ENCODE measurements at regions not wholly inside any gene's neighbourhood (a gene's known extent, or its start where the extent isn't known, plus 50 kb on each side); places are given as distances from the start of the nearest gene placed in this dataset.

DNA sequence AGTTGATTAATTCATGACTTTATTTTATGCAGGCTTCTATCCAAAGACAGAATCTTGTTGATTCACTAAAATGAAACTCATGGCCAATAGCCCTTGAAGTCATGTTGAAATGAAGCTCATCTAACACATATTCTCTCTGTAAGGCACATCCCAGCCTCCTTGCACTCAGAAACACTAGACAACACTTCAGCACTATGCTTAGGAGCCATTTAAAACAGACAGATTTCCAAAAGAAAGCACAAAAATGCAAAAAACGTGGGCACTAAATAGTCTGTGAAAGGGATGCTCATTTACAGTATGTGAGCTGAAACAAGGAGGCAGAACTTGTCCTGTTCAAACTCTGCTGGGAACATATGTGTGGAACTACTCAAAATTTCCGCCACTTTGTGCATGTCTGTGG is 124.4 kb downstream of the MYCN start:
- Mint-ChIP-seq H3K9me3 (peaks cover 9 to 41% (median 13%) of the 10 kb centered on the region in 11 donors), H3K36me3 (peaks cover 0 to 11% (median 3%) of the 10 kb centered on the region in 5 donors), H3K4me3 (no peak overlapping the region), H3K27me3 (peaks cover 0 to 5% (median 0%) of the 10 kb centered on the region in 5 donors), H3K4me1 (no peaks in the 10 kb centered on the region), H3K27ac (no peak overlapping the region)
- Histone ChIP-seq H3K4me1 (ENCODE audit: control insufficient read depth in 2 of 2, insufficient read depth in 2 of 2, low read length in 2 of 2) (no peaks in the 10 kb centered on the region), H3K27ac (ENCODE audit: low read depth, low read length) (no peak overlapping the region), H3K27me3 (ENCODE audit: control insufficient read depth in 2 of 2, insufficient read depth in 2 of 2, low read length in 2 of 2) (no peaks in the 10 kb centered on the region), H3K4me3 (ENCODE audit: low read length) (no peak overlapping the region), H3K36me3 (ENCODE audit: control insufficient read depth in 2 of 3, insufficient read depth in 3 of 3, low read length in 3 of 3) (no peaks in the 10 kb centered on the region), H3K9me3 (ENCODE audit: control insufficient read depth in 2 of 3, low read length in 3 of 3) (peaks cover 0 to 16% (median 0%) of the 10 kb centered on the region in 3 experiments)
- ChIA-PET POLR2A (no interaction called here), CTCF (no interaction called here)
- ATAC-seq (no peak), DNase-seq (no peak)
- intact Hi-C loops (cut with micrococcal nuclease): no loop called here

DNA sequence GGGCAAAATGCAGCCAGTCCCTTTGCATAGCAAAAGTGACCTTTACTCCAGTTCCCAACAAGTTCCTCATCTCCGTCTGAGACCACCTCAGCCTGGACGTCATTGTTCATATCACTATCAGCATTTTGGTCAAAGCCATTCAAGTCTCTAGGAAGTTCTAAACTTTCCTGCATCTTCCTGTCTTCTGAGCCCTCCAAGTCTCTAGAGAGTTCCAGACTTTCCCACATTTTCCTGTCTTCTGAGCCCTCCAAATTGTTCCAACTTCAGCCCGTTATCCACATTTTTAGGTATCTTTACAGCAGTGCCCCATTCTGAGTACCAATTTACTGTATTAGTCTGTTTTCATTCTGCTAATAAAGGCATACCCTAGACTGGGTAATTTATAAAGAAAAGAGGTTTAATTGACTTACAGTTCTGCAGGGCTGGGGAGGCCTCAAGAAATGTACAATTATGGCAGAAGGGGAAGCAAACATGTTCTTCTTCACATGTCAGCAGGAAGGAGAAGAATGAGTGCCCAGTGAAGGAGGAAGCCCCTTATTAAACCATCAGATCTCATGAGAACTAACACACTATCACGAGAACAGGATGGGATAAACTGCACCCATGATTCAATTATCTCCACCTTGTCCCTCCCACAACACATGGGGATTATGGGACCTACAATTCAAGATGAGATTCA is 123.7 kb downstream of the MYCN start:
- Mint-ChIP-seq H3K4me3 (no peak overlapping the region), H3K27ac (no peak overlapping the region), H3K9me3 (peaks cover 9 to 41% (median 13%) of the 10 kb centered on the region in 11 donors), H3K4me1 (no peaks in the 10 kb centered on the region), H3K27me3 (peaks cover 0 to 9% (median 0%) of the 10 kb centered on the region in 5 donors), H3K36me3 (peaks cover 0 to 11% (median 3%) of the 10 kb centered on the region in 5 donors)
- Histone ChIP-seq H3K9me3 (ENCODE audit: control insufficient read depth in 2 of 3, low read length in 3 of 3) (peaks cover 0 to 16% (median 0%) of the 10 kb centered on the region in 3 experiments), H3K36me3 (ENCODE audit: control insufficient read depth in 2 of 3, insufficient read depth in 3 of 3, low read length in 3 of 3) (no peaks in the 10 kb centered on the region), H3K27ac (ENCODE audit: low read depth, low read length) (no peak overlapping the region), H3K27me3 (ENCODE audit: control insufficient read depth in 2 of 2, insufficient read depth in 2 of 2, low read length in 2 of 2) (no peaks in the 10 kb centered on the region), H3K4me3 (ENCODE audit: low read length) (no peak overlapping the region), H3K4me1 (ENCODE audit: control insufficient read depth in 2 of 2, insufficient read depth in 2 of 2, low read length in 2 of 2) (no peaks in the 10 kb centered on the region)
- intact Hi-C loops (cut with micrococcal nuclease): no loop called here
- DNase-seq: no peak
- ChIA-PET POLR2A (no interaction called here), CTCF (no interaction called here)
- no peak for ATAC-seq

DNA sequence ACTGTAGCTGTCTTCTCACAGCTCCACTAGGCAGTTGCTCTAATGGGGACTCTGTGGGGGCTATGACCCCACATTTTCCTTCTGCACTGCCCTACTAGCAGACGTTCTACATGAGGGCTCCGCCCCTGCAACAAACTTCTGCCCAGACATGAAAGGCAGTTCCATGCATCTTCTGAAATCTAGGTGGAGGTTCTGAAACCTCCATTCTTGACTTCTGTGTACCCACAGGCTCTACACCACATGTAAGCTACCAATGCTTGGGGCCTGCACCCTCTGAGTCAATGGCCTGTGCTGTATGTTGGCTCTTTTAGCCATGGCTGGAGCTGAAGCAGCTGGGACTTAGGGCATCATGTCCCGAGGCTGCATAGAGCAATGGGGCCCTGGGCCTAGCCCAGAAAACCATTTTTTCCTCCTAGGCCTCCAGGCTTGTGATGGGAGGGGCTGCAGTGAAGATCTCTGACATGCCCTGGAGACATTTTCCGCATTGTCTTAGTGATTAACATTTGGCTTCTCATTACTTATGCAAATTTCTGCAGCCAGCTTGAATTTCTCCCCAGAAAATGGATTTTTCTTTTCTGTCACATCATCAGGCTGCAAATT is 123.0 kb downstream of the MYCN start:
- no peak for DNase-seq
- peaks cover 9 to 41% (median 13%) of the 10 kb centered on the region in 11 donors for H3K9me3 Mint-ChIP-seq
- peaks cover 0 to 10% (median 0%) of the 10 kb centered on the region in 5 donors for H3K27me3 Mint-ChIP-seq

DNA sequence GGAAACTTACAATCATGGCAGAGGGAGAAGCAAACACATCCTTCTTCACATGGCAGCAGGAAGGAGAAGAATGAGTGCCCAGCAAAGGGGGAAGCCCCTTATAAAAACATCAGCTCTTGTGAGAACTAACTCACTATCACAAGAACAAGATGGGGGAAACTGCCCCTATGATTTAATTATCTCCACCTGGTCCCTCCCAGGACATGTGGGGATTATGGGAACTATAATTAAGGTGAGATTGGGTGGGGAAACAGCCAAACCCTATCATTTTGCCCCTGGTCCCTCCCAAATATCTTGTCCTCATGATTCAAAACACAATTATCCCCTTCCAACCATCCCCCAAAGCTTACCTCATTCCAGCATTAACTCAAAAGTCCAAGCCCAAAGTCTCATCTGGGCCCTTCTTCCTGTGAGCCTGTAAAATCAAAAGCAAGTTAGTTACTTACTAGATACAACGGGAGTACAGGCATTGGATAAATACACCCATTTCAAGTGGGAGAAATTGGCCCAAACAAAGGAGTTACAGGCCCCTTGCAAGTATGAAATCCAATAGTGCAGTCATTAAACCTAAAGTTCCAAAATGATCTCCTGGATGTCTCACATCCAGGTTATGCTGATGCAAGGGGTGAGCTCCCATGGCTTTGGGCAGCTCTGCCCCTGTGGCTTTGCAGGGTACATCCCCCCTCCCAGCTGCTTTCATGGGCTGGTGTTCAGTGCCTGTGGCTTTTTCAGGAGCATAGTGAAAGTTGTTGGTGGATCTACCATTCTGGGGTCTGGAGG is 122.3 kb downstream of the MYCN start:
- no peak for DNase-seq
- no peaks in the 10 kb centered on the region for H3K36me3 ChIP-seq (ENCODE audit: control insufficient read depth in 2 of 3, insufficient read depth in 3 of 3, low read length in 3 of 3)
- POLR2A ChIA-PET: no interaction called here
- CTCF ChIA-PET: no interaction called here
- no peak overlapping the region for H3K4me3 Mint-ChIP-seq
- ATAC-seq: no peak
- peaks cover 0 to 10% (median 0%) of the 10 kb centered on the region in 5 donors for H3K27me3 Mint-ChIP-seq
- H3K4me3 ChIP-seq (ENCODE audit: low read length): no peak overlapping the region
- peaks cover 0 to 16% (median 0%) of the 10 kb centered on the region in 3 experiments for H3K9me3 ChIP-seq (ENCODE audit: control insufficient read depth in 2 of 3, low read length in 3 of 3)
- no peaks in the 10 kb centered on the region for H3K4me1 ChIP-seq (ENCODE audit: control insufficient read depth in 2 of 2, insufficient read depth in 2 of 2, low read length in 2 of 2)
- peaks cover 9 to 41% (median 13%) of the 10 kb centered on the region in 11 donors for H3K9me3 Mint-ChIP-seq
- intact Hi-C loops (cut with micrococcal nuclease): no loop called here
- H3K27me3 ChIP-seq (ENCODE audit: control insufficient read depth in 2 of 2, insufficient read depth in 2 of 2, low read length in 2 of 2): no peaks in the 10 kb centered on the region
- H3K4me1 Mint-ChIP-seq: no peaks in the 10 kb centered on the region
- H3K36me3 Mint-ChIP-seq: peaks cover 0 to 11% (median 3%) of the 10 kb centered on the region in 5 donors
- no peak overlapping the region for H3K27ac ChIP-seq (ENCODE audit: low read depth, low read length)
- no peak overlapping the region for H3K27ac Mint-ChIP-seq

More for the DNA sequence above, 123.0 kb downstream of the MYCN start:
- CTCF ChIA-PET: no interaction called here
- H3K4me3 ChIP-seq (ENCODE audit: low read length): no peak overlapping the region
- H3K27ac ChIP-seq (ENCODE audit: low read depth, low read length): no peak overlapping the region
- intact Hi-C loops (cut with micrococcal nuclease): no loop called here
- Mint-ChIP-seq H3K4me1 (no peaks in the 10 kb centered on the region), H3K4me3 (no peak overlapping the region), H3K36me3 (peaks cover 0 to 11% (median 3%) of the 10 kb centered on the region in 5 donors), H3K27ac (no peak overlapping the region)
- no peaks in the 10 kb centered on the region for H3K27me3 ChIP-seq (ENCODE audit: control insufficient read depth in 2 of 2, insufficient read depth in 2 of 2, low read length in 2 of 2)
- no peaks in the 10 kb centered on the region for H3K4me1 ChIP-seq (ENCODE audit: control insufficient read depth in 2 of 2, insufficient read depth in 2 of 2, low read length in 2 of 2)
- no peak for ATAC-seq
- peaks cover 0 to 16% (median 0%) of the 10 kb centered on the region in 3 experiments for H3K9me3 ChIP-seq (ENCODE audit: control insufficient read depth in 2 of 3, low read length in 3 of 3)
- POLR2A ChIA-PET: no interaction called here
- H3K36me3 ChIP-seq (ENCODE audit: control insufficient read depth in 2 of 3, insufficient read depth in 3 of 3, low read length in 3 of 3): no peaks in the 10 kb centered on the region

DNA sequence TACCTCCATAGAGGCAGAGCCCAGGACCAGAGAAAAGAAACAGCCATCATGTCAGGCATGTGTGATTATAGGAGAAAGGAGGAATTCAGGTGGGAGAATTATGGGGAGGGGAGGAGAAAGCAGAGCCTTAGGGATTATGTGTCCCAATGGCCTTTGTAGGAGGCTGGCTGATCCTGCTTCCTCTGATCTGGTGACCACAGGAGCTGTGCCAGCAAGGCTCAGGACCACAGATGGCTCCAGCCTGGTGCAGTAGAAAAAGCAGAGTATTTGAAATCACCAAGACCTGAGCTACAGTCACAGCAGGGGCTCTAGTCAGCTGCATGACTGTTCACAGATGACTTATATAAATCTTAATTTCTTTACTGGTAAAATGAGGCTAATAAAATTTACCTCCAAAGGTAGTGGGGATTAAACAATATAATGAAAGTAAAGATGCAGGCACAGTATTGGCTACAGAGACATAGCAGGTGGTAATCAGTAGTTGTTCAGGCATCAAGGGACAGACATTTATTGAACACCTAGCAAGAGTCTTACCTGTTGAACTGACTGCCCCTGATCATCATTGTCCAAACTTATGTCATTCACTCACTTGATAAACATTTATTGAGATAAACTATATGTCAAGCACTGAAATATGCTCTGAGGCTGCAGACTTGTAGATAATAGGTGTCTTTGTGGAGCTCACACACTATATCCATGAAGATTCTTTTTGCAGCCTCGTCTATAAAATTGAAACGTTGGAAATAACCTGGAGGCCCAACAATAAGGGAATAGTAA is 121.3 kb downstream of the MYCN start:
- no peaks in the 10 kb centered on the region for H3K27me3 ChIP-seq (ENCODE audit: control insufficient read depth in 2 of 2, insufficient read depth in 2 of 2, low read length in 2 of 2)
- Mint-ChIP-seq H3K9me3 (peaks cover 9 to 41% (median 13%) of the 10 kb centered on the region in 11 donors), H3K36me3 (peaks cover 0 to 11% (median 3%) of the 10 kb centered on the region in 5 donors), H3K27me3 (peaks cover 0 to 10% (median 0%) of the 10 kb centered on the region in 5 donors), H3K4me1 (peaks cover 0 to 5% (median 0%) of the 10 kb centered on the region in 7 donors), H3K27ac (no peak overlapping the region), H3K4me3 (no peak overlapping the region)
- ATAC-seq (no peak), DNase-seq (no peak)
- intact Hi-C loops (cut with micrococcal nuclease): no loop called here
- ChIA-PET POLR2A (no interaction called here), CTCF (no interaction called here)
- H3K27ac ChIP-seq (ENCODE audit: low read depth, low read length): no peak overlapping the region
- no peak overlapping the region for H3K4me3 ChIP-seq (ENCODE audit: low read length)
- H3K4me1 ChIP-seq (ENCODE audit: control insufficient read depth in 2 of 2, insufficient read depth in 2 of 2, low read length in 2 of 2): no peaks in the 10 kb centered on the region
- H3K36me3 ChIP-seq (ENCODE audit: control insufficient read depth in 2 of 3, insufficient read depth in 3 of 3, low read length in 3 of 3): no peaks in the 10 kb centered on the region
- peaks cover 0 to 16% (median 0%) of the 10 kb centered on the region in 3 experiments for H3K9me3 ChIP-seq (ENCODE audit: control insufficient read depth in 2 of 3, low read length in 3 of 3)

DNA sequence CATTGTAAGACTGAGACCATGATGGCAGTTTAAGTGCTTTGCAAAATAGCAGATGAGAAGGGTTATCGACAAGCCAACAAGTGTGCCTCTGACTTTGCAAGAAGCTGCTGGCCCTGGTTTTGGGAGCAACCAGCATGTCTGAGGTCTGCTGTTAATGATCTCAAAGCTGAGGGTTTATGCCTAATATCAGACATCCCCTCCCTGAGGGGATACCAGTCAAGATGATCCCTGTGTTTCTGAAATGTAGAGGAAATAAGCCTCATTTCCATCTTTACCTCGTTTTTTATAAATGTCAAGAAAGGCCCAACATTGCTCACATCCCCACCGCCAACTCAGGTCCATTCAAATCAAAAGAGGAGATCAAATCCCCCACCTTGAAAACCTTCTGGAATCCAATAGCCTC is 120.6 kb downstream of the MYCN start:
- Histone ChIP-seq H3K36me3 (ENCODE audit: control insufficient read depth in 2 of 3, insufficient read depth in 3 of 3, low read length in 3 of 3) (no peaks in the 10 kb centered on the region), H3K4me1 (ENCODE audit: control insufficient read depth in 2 of 2, insufficient read depth in 2 of 2, low read length in 2 of 2) (no peaks in the 10 kb centered on the region), H3K27me3 (ENCODE audit: control insufficient read depth in 2 of 2, insufficient read depth in 2 of 2, low read length in 2 of 2) (no peaks in the 10 kb centered on the region), H3K4me3 (ENCODE audit: low read length) (no peak overlapping the region), H3K9me3 (ENCODE audit: control insufficient read depth in 2 of 3, low read length in 3 of 3) (peaks cover 0 to 16% (median 0%) of the 10 kb centered on the region in 3 experiments), H3K27ac (ENCODE audit: low read depth, low read length) (no peak overlapping the region)
- no peak overlapping the region for H3K4me3 Mint-ChIP-seq
- H3K36me3 Mint-ChIP-seq: peaks cover 0 to 11% (median 3%) of the 10 kb centered on the region in 5 donors
- intact Hi-C loops (cut with micrococcal nuclease): no loop called here
- ATAC-seq (no peak), DNase-seq (no peak)
- peaks cover 9 to 41% (median 13%) of the 10 kb centered on the region in 11 donors for H3K9me3 Mint-ChIP-seq
- CTCF ChIA-PET: no interaction called here
- POLR2A ChIA-PET: no interaction called here
- H3K4me1 Mint-ChIP-seq: peaks cover 0 to 12% (median 3%) of the 10 kb centered on the region in 7 donors
- H3K27me3 Mint-ChIP-seq: peaks cover 0 to 10% (median 0%) of the 10 kb centered on the region in 5 donors
- H3K27ac Mint-ChIP-seq: no peak overlapping the region

Data from naive thymus-derived CD4-positive, alpha-beta T cell (primary cell).